ENCODE measurements at regions not wholly inside any gene's neighbourhood (a gene's known extent, or its start where the extent isn't known, plus 50 kb on each side); places are given as distances from the start of the nearest gene placed in this dataset.

- intact Hi-C loops (cut with DNase I, micrococcal nuclease) = no loop called here
- ATAC-seq (peak; percentile 54), DNase-seq (peak; percentile 30 to 74)
Measured at GRCh38 chr9:70478963-70479641, 64.6 kb upstream of the KLF9 start.

GRCh38 chr9:70477907-70478480, 63.5 kb upstream of the KLF9 start:
- intact Hi-C loops (cut with DNase I, micrococcal nuclease) = no loop called here
- no peak for DNase-seq
- ATAC-seq = no peak

- intact Hi-C loops (cut with DNase I, micrococcal nuclease) = no loop called here
- ATAC-seq = no peak
- DNase-seq = no peak
Measured at GRCh38 chr9:70477146-70477745, 62.8 kb upstream of the KLF9 start.

- ATAC-seq = peak; percentile 18
- intact Hi-C loops (cut with DNase I, micrococcal nuclease) = no loop called here
- DNase-seq = peak in 1 of 2 donors; percentile 53
Measured at GRCh38 chr9:70475211-70475610, 60.8 kb upstream of the KLF9 start.

GRCh38 chr9:70474413-70474812, 60.0 kb upstream of the KLF9 start:
- DNase-seq (no peak), ATAC-seq (peak; percentile 16)
- intact Hi-C loops (cut with DNase I, micrococcal nuclease) = no loop called here

- ATAC-seq = no peak
- intact Hi-C loops (cut with DNase I, micrococcal nuclease) = no loop called here
- DNase-seq = no peak
Measured at GRCh38 chr9:70472268-70473249, 58.1 kb upstream of the KLF9 start.

- DNase-seq (peak; percentile 71 to 88), ATAC-seq (peak; percentile 90)
- intact Hi-C loops (cut with DNase I, micrococcal nuclease) = no loop called here
Measured at GRCh38 chr9:70470050-70471015, 55.9 kb upstream of the KLF9 start.

GRCh38 chr9:70468291-70468690, 53.8 kb upstream of the KLF9 start:
- intact Hi-C loops (cut with DNase I, micrococcal nuclease) = no loop called here
- no peak for ATAC-seq
- no peak for DNase-seq

- intact Hi-C loops (cut with DNase I, micrococcal nuclease) = no loop called here
- DNase-seq (no peak), ATAC-seq (no peak)
Measured at GRCh38 chr9:70466976-70467561, 52.6 kb upstream of the KLF9 start.

GRCh38 chr9:70465904-70466303, 51.4 kb upstream of the KLF9 start:
- DNase-seq (no peak), ATAC-seq (no peak)
- intact Hi-C loops (cut with DNase I, micrococcal nuclease) = no loop called here

- no peak for ATAC-seq
- intact Hi-C loops (cut with DNase I, micrococcal nuclease) = no loop called here
- no peak for DNase-seq
Measured at GRCh38 chr9:70465398-70465797, 50.9 kb upstream of the KLF9 start.
